ENCODE measurements at regions not wholly inside any gene's neighbourhood (a gene's known extent, or its start where the extent isn't known, plus 50 kb on each side); places are given as distances from the start of the nearest gene placed in this dataset.
"Not testable (repeated sequence)": the region's sequence is repeated elsewhere in the genome, so short reads cannot be mapped to it uniquely, and the experiment has no call there.

- DNase-seq: no peak
These were observed 162.4 kb upstream of the MEOX2 start for GRCh38 chr7:15848901-15849300.

DNA sequence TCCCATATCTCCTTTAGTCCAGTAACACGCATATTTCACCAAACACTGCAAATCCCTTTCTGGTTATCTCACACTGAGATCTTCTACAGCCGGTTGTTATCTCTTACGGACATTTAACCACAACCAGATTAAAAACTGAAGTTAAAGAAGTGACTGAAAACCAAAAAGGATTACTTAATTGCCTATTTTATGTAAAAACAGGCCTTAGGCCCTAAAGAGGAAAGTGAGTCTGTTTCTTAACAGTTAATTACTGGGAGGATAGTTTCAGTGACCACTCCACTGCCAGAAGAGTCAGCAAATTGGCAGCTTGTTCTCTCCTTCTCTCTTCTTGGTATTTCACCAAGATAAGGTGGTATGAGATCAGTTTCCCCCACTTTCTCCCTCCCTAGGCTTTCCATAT, 161.9 kb upstream of the MEOX2 start:
- DNase-seq: no peak

- DNase-seq: no peak
These were observed 159.4 kb upstream of the MEOX2 start for GRCh38 chr7:15845868-15846267.

GRCh38 chr7:15845461-15845860, 159.0 kb upstream of the MEOX2 start:
- DNase-seq: no peak

GRCh38 chr7:15839416-15840100, 153.1 kb upstream of the MEOX2 start:
- no peak for DNase-seq

DNA sequence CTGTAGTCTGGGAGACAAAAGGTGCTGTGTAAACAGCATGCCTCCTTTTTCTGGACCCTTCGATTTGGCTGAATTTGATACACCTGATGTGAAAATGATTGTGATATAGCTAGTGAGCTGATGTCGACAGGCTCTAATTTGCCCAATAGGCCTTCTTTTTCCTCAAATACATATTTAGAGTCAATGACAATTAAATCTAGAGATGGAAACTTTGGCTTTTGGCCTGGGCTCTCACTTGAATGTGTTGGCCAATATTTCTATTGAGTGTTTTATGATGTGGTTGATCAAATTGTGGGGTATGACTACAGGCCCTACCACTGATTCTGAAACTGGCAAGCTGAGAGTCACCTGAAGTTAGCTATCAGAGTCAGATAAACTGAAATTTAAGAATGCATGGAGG, 151.8 kb upstream of the MEOX2 start:
- DNase-seq: no peak

- no peak for DNase-seq
These were observed 150.9 kb upstream of the MEOX2 start for GRCh38 chr7:15837306-15837950.

DNA sequence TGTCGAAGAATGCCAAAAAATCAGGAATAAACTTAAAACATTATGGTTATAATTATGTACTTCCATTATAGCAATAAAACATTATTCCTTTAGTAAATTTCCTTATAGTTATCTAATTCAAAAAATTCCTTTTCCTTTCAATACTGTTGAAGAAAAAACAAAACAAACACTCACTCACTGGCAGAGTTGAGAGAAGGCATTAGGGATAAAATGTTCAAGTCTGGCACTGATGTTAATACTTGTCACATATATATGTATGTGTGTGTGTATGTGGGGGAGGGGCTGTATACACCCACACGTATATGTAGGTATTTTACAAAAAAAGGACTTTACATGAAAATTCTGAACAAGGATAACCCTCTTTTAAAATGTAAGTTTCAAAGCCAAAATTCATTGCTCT, 150.2 kb upstream of the MEOX2 start:
- no peak for DNase-seq

DNA sequence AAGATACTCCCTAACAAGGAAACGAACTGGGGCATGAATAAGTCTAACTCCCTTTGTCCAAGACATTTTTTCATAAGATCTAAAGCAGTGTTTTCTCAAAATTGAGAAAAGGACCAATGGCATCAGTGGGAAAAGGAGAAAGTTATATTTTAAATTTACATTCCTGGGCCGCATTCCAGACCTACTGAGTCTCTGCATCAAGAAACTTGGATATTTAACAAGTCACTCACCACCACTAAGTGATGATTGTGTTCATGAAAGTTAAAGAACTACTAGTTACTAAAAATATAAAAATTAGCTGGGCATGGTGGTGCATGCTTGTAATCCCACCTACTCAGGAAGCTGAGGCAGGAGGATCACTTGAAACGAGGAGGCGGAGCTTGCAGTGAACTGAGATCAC, 149.6 kb upstream of the MEOX2 start:
- no peak for DNase-seq

DNA sequence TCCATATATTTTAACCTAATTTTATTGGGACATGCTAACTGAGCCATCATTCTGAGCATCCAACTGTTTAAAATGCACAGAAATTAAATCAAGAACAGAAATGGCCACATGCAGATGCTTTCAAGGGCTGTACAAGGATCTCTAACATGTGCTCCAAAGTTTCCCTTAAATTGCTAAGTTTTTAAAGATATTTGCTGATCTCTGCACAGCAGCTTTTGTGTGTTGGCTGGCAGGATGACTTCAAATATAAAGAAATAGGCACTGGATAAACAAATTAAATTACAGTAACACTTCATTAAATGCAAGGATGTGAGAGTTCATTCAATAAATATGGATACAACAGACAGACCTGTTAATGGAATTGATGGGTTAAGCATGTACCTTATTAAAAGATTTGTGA, 148.0 kb upstream of the MEOX2 start:
- no peak for DNase-seq

DNA sequence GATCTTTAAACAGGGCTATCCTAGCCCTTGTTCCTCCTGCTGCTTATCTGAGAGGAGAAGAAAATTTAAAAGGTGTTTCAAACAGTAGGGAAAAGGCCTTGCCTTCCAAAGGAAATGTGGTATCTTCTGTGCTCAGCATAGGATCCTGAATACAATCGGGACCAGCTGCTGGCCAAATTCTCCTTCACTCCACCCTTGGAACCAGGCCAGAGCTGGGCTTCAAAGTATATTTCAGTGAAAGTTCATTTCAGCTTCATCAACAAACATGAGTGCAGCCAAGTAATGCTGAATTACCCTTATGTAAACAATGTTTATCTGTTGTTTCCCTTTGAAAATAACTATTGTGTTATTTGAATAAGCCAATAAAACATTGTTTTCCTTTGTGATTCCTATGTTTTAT, 146.5 kb upstream of the MEOX2 start:
- no peak for DNase-seq

DNA sequence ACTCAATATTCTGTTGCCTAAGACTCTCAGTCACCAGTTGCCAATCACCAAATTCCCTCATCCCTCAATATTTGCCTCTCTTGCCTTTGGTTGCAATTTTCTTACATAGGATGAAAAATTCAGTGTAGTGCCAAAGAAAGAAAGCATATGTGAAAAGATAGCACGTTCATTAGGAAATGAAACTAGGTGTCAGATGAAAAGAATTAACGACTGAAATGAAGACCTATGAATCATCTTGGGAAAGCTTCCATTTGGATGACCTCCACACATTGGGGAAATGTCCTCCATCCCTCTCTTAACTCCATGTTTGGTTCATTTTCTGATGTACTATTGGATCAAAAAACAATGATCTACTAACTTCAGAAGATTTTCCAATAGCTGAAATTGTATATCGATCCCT, 145.1 kb upstream of the MEOX2 start:
- no peak for DNase-seq

DNA sequence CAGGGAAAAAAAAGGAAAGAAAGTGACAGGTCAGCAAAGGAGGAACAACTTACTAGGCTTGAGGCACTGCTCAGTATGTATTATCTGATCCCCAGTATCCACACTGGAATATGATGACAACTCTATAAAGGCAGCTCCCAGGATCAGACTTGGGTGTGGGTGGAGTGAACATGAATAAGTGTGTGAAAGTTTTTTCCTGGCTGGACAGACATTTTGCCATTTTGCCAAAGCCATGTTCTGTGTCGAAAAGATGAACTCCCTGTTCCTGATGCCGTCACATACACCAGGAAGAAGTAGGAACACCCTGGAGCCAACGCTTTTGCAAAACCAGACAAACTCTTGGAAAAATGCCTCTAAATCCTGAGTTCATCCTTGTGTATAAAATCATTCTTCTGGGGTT, 143.2 kb upstream of the MEOX2 start:
- DNase-seq: no peak

DNA sequence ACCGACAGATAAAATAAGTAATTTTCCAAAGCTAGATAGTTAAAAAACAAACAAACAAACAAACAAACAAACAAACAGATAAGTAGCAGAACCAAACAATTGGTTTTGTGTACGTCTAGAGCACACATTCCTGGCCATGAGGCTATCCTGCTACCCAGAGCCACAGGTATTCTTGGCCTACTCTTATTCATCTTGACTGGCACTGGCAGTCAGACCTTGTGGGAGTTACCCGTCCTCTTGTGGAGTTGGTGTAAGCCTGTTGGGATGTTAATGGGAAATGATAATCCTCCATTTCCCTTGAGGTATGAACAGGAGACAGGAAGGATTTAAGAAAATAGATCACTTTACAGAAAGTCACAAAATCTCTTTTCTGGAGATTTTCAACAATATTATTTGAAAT, 142.4 kb upstream of the MEOX2 start:
- no peak for DNase-seq

- DNase-seq: no peak
These were observed 135.3 kb upstream of the MEOX2 start for GRCh38 chr7:15821484-15822427.

GRCh38 chr7:15820319-15820718, 133.8 kb upstream of the MEOX2 start:
- DNase-seq: no peak

- no peak for DNase-seq
These were observed 130.4 kb upstream of the MEOX2 start for GRCh38 chr7:15816835-15817426.

GRCh38 chr7:15813448-15813847, 127.0 kb upstream of the MEOX2 start:
- no peak for DNase-seq

- DNase-seq: not testable (repeated sequence)
These were observed 123.9 kb upstream of the MEOX2 start for GRCh38 chr7:15810383-15810782.

GRCh38 chr7:15809936-15810335, 123.5 kb upstream of the MEOX2 start:
- DNase-seq: not testable (repeated sequence)

DNA sequence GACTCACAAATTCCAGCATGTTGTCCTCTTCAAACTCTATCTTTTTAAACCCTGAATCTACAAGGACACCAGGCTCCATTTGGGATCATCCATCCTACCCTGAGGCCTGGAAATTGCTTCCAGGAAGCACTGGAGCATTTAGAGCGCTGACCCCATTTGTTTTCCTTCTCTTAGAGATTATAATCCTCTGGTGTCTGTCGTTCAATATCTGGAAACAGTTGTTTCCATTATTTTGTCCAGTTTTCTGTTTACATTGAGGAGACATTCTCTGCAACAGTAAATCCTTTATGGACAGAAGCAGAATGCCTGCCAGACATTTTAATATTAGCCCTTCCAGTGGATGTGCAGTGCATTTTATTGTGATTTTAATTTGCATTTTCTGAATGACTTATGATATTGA, 119.4 kb upstream of the MEOX2 start:
- no peak for DNase-seq

DNA sequence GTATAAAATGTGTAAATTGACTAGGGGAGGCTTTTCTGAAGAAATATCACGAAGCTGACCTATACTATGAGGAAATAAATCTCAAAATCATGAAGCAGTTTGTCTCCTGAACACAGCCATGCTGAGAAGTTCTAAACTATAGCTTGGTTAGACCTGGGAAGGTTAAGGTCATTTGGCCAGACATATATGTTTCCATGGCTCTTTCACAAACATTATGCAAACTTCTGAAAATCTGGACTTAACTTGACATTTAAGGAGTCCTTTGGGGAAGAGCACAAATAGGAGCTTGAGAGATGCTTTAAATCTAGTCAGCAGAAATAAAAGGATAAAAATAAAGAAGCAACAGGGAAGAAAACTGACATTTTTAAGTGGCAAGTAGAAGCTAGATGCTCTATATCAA, 115.9 kb upstream of the MEOX2 start:
- no peak for DNase-seq

GRCh38 chr7:15801551-15801950, 115.1 kb upstream of the MEOX2 start:
- no peak for DNase-seq
